Lower lobe of right lung (tissue), 2 donors: ENCODE measurements at regions not wholly inside any gene's neighbourhood (a gene's known extent, or its start where the extent isn't known, plus 50 kb on each side); places are given as distances from the start of the nearest gene placed in this dataset.

Source experiments
- ATAC-seq, 2 donors: fragments of 200-7000 bp; cut with Tn5 transposase; one replicate each; pipeline ENCODE4 v1.9.1; 2020 to 2022; ENCODE audit warnings: mild to moderate bottlenecking in 2 of 2, moderate library complexity in 2 of 2
- DNase-seq: peaks from one replicate; pipeline ENCODE4 v3.0.0-alpha.2; 2020
- H3K27ac ChIP-seq: fragments of 200-600 bp; one replicate; pipeline ENCODE4 v1.8.0; 2022
- H3K27me3 ChIP-seq: fragments of 200-600 bp; one replicate; pipeline ENCODE4 v1.8.0; 2022; ENCODE audit warnings: low read depth
- H3K36me3 ChIP-seq: fragments of 200-600 bp; one replicate; pipeline ENCODE4 v1.8.0; 2022; ENCODE audit warnings: mild to moderate bottlenecking
- H3K4me1 ChIP-seq: fragments of 200-600 bp; one replicate; pipeline ENCODE4 v1.8.0; 2022
- H3K4me3 ChIP-seq: fragments of 200-600 bp; one replicate; pipeline ENCODE4 v1.8.0; 2022; ENCODE audit warnings: mild to moderate bottlenecking
- H3K9me3 ChIP-seq: fragments of 200-600 bp; one replicate; pipeline ENCODE4 v1.8.0; 2022
- intact Hi-C: fragments of 100-400 bp; cut with DNase I; formaldehyde crosslinking; loops from one replicate; pipeline ENCODE4 v1.11.0; 2022
- TF ChIP-seq, protein P1 (sequence below): fragments of 200-600 bp; IDR thresholded peaks from one replicate; pipeline ENCODE4 v1.8.0; 2022; ENCODE audit warnings: antibody characterized with exemption, mild to moderate bottlenecking
- donor health status: DM: no; HTN: yes; CAD: no; lungs with severe emphysema.

GRCh38 chr12:89172224-89172623, 180.1 kb downstream of the DUSP6 start:
- no peak overlapping the region for H3K27ac ChIP-seq
- TF ChIP-seq, protein P1, sequence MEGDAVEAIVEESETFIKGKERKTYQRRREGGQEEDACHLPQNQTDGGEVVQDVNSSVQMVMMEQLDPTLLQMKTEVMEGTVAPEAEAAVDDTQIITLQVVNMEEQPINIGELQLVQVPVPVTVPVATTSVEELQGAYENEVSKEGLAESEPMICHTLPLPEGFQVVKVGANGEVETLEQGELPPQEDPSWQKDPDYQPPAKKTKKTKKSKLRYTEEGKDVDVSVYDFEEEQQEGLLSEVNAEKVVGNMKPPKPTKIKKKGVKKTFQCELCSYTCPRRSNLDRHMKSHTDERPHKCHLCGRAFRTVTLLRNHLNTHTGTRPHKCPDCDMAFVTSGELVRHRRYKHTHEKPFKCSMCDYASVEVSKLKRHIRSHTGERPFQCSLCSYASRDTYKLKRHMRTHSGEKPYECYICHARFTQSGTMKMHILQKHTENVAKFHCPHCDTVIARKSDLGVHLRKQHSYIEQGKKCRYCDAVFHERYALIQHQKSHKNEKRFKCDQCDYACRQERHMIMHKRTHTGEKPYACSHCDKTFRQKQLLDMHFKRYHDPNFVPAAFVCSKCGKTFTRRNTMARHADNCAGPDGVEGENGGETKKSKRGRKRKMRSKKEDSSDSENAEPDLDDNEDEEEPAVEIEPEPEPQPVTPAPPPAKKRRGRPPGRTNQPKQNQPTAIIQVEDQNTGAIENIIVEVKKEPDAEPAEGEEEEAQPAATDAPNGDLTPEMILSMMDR, result no peak
- H3K27me3 ChIP-seq, result no peaks in the 10 kb centered on the region
- DNase-seq (no peak), ATAC-seq (no peak)
- no peaks in the 10 kb centered on the region for H3K4me1 ChIP-seq
- H3K4me3 ChIP-seq, result no peak overlapping the region
- H3K9me3 ChIP-seq, result no peaks in the 10 kb centered on the region
- intact Hi-C loops, result no loop called here
- no peaks in the 10 kb centered on the region for H3K36me3 ChIP-seq

DNA sequence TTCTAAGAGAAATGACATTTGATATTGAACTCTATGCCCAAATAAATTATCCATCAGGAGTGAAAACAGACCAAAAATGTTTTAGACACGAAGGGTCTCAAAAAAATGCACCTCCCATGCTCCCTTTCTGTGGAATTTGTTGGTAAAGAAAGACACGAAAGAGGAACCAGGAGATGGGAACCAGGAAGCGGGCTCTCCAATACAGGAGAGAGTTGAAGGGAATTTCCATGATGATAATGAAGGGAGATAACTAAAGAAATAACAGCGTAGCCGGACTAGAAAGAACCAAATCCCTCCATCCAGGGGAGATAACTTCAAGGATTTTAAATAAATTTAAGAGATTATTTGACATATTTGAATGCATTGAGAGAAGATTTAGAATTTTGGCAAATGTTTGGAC, 183.0 kb downstream of the DUSP6 start:
- ATAC-seq (no peak), DNase-seq (no peak)
- intact Hi-C loops, result no loop called here
- peak overlapping the region; percentile 56 for H3K27ac ChIP-seq
- H3K9me3 ChIP-seq, result no peaks in the 10 kb centered on the region
- no peaks in the 10 kb centered on the region for H3K4me1 ChIP-seq
- TF ChIP-seq, protein P1, result no peak
- H3K36me3 ChIP-seq, result no peaks in the 10 kb centered on the region
- H3K4me3 ChIP-seq, result peak overlapping the region; percentile 12
- H3K27me3 ChIP-seq, result no peaks in the 10 kb centered on the region

- ATAC-seq, result no peak
- Histone ChIP-seq H3K4me3 (peak overlapping the region; percentile 12), H3K27me3 (no peaks in the 10 kb centered on the region), H3K27ac (peak overlapping the region; percentile 56), H3K36me3 (no peaks in the 10 kb centered on the region), H3K4me1 (peaks cover 10% of the 10 kb centered on the region), H3K9me3 (no peaks in the 10 kb centered on the region)
- no peak for DNase-seq
- TF ChIP-seq, protein P1, result no peak
- intact Hi-C loops, result no loop called here
Measured at GRCh38 chr12:89167986-89168385, 184.3 kb downstream of the DUSP6 start.

DNA sequence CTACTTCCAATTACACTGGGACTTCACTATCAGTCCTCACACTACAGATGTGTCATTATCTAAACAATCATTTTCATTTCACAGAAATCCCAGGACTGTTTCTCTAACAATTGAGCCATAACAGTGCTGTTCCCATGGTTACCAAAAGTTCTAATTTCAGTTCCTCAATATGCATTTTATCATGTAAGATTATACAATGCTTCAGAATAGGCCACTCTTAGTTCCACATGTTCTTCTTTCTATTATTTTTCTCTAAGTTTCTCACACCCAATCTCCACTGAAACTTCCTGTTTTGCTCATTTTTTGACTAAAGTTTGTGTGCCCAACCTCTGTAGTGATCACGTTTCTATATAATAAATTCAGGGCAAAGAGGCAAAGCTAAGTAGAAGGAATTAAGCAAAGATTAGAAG, 185.8 kb downstream of the DUSP6 start:
- DNase-seq (no peak), ATAC-seq (peak; percentile 59 to 63)
- intact Hi-C loops, result no loop called here

GRCh38 chr12:89166121-89166520, 186.2 kb downstream of the DUSP6 start:
- no peaks in the 10 kb centered on the region for H3K36me3 ChIP-seq
- no peaks in the 10 kb centered on the region for H3K9me3 ChIP-seq
- peak overlapping the region; percentile 9 for H3K27ac ChIP-seq
- DNase-seq (no peak), ATAC-seq (no peak)
- no peaks in the 10 kb centered on the region for H3K27me3 ChIP-seq
- TF ChIP-seq, protein P1, result no peak
- intact Hi-C loops, result no loop called here
- no peak overlapping the region for H3K4me3 ChIP-seq
- peaks cover 26% of the 10 kb centered on the region for H3K4me1 ChIP-seq

More for the DNA sequence above, 185.8 kb downstream of the DUSP6 start:
- H3K27ac ChIP-seq, result peak overlapping the region; percentile 56
- H3K36me3 ChIP-seq, result no peaks in the 10 kb centered on the region
- no peaks in the 10 kb centered on the region for H3K9me3 ChIP-seq
- H3K27me3 ChIP-seq, result no peaks in the 10 kb centered on the region
- TF ChIP-seq, protein P1, result no peak
- H3K4me1 ChIP-seq, result peaks cover 24% of the 10 kb centered on the region
- no peak overlapping the region for H3K4me3 ChIP-seq

GRCh38 chr12:89165703-89166102, 186.6 kb downstream of the DUSP6 start:
- TF ChIP-seq, protein P1, result no peak
- H3K27ac ChIP-seq, result no peak overlapping the region
- intact Hi-C loops, result no loop called here
- DNase-seq (no peak), ATAC-seq (no peak)
- H3K27me3 ChIP-seq, result no peaks in the 10 kb centered on the region
- H3K9me3 ChIP-seq, result no peaks in the 10 kb centered on the region
- no peaks in the 10 kb centered on the region for H3K36me3 ChIP-seq
- peaks cover 30% of the 10 kb centered on the region for H3K4me1 ChIP-seq
- H3K4me3 ChIP-seq, result no peak overlapping the region
